ENCODE measurements at regions not wholly inside any gene's neighbourhood (a gene's known extent, or its start where the extent isn't known, plus 50 kb on each side); places are given as distances from the start of the nearest gene placed in this dataset.

DNA sequence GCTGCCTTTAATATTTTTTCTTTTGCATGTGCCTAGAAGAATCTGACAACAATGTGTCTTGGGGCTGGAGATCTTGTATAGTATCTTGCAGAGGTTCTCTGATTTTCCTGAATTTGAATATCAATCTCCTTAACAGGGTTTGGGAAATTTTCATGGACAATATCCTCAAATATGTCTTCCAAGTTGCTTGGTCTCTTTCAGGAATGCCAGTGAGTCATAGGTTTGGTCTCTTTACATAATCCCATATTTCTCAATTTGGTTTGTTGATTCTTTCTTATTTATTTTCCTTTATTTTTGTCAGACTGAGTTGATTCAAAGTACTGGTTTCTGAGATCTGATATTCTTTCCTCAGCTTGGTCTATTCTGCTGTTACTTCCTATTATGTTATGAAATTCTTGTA lies 208.7 kb upstream of the GLI3 start:
- DNase-seq (ENCODE audit: low spot score), result no peak

GRCh38 chr7:42440951-42441350 lies 203.9 kb upstream of the GLI3 start:
- no peak for DNase-seq (ENCODE audit: low spot score)

DNA sequence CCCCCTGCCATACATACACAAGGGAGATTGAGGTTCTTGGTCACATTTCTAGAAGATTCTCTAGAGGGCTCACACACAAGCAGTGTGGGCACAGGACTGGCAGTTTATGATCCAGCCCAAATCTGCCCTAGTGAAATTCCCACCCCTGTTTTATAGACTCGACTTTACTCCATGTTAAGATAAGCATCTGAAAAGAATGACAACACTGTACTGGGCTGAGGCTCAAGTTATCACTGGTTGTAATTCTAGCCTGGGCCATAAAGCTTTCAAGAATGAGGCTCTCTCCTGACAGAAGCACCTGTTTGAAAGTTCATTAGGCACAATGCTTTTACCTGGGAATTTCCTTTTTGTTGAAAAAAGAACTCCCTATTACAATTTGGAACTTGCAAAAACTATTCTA lies 195.6 kb upstream of the GLI3 start:
- DNase-seq (ENCODE audit: low spot score), result peak; percentile 5

DNA sequence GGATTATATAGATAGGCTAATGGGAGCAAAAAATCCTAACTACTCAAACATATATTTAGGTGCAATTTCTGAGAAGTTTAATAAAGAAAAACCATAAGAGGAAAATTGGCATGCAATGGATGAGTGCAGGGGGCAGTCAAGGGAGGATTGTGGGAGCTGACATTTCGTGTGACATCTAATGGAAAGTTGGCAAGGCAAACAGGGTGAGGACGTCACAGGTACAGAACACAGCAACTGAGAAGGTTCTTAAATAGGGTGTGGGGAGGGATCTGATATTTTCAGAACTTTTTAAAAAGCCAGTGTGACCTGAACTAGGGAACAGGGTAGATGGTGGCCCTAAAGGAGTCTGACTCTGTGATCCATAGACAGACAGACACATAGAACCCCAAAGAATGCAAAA lies 194.9 kb upstream of the GLI3 start:
- DNase-seq (ENCODE audit: low spot score), result no peak

- DNase-seq (ENCODE audit: low spot score), result no peak
Observed at GRCh38 chr7:42429339-42429738, 192.3 kb upstream of the GLI3 start.

DNA sequence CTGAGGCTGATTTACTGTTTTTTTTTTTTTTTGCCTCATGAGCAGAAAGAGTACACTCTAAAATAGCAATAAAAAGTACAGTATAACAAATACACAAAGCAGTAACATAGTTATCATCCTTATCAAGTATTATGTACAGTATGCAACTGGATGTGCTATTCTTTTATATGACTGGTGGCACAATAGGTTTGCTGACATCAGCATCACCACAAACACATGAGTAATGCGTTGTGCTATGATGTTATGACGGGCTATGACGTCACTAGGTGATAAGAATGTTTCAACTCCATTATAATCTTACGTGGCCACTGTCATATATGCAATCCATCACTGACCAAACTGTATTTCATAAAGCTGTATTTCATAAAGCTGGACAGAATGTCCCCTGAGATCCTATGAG lies 189.2 kb upstream of the GLI3 start:
- DNase-seq (ENCODE audit: low spot score), result no peak

DNA sequence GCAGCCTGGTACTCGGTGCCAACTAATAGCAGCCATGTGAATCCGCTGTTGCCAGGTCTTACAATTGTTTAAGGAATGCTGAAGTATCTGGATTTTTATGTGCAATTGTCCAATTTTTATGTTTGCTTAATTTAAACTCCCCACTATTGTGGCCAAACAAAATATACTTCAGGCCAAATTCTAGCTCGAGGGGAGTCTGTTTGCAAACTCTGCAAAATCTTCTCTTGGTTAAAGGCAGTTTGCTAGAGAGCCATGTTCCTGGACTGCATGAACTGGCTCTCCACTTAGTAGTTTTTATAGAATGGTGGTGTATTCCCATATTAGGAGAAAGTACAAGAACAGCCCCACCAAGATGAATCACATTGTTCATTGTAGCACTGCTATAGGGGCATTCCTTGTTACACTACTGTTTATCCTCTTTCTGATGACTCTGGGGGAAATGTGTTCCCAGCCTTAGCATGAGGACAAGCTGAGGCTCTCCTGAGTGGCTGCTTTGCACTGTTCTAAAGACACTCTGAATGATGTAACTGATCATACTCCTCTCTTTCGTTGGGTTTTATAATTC lies 178.0 kb upstream of the GLI3 start:
- DNase-seq (ENCODE audit: low spot score), result no peak

- DNase-seq (ENCODE audit: low spot score), result no peak
Observed at GRCh38 chr7:42414028-42414427, 177.0 kb upstream of the GLI3 start.

DNA sequence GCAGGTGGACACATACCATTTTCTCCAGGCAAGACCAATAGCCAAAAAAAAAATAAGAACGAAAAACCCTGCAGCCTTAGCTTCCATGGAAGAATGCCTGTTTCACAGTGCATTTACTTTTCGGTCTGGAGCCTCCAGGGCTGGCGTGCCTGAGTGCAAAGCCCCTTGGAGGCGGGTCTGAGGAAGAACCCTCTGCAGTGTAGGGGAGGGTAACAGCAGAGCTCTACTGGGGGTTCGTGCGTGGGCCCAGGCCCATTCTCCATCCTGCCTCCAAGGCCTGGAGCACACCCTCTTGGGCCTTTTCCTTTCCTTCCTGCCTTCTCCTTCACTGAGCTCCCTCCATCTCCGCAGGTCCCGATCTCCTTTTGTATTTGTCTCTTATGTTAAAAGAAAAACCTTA lies 172.3 kb upstream of the GLI3 start:
- DNase-seq (ENCODE audit: low spot score), result no peak

GRCh38 chr7:42407833-42408232 lies 170.8 kb upstream of the GLI3 start:
- DNase-seq (ENCODE audit: low spot score), result no peak

- no peak for DNase-seq (ENCODE audit: low spot score)
Observed at GRCh38 chr7:42407021-42407710, 170.2 kb upstream of the GLI3 start.

- DNase-seq (ENCODE audit: low spot score), result no peak
Observed at GRCh38 chr7:42406358-42406757, 169.3 kb upstream of the GLI3 start.

GRCh38 chr7:42405782-42406181 lies 168.8 kb upstream of the GLI3 start:
- no peak for DNase-seq (ENCODE audit: low spot score)

GRCh38 chr7:42403831-42404230 lies 166.8 kb upstream of the GLI3 start:
- no peak for DNase-seq (ENCODE audit: low spot score)

DNA sequence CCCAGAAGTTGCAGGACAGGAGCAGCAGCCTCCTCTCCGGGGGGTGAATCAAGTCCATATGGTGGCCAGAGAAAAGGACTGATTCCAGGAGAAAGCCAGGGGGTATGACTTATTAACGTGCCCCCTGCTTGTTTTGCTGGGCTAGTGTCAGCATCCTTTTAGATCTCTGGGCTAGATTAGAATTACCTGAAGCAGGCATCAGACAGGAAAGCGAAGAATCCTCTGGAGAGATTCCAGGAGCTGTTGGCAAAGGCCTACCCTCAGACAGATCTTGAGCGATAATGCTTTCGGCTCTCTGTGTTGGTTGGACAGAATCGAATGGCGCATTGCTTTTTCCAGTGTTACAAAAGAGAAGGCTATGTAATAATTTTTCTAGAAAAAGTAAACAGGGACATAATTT lies 164.0 kb upstream of the GLI3 start:
- DNase-seq (ENCODE audit: low spot score), result no peak

DNA sequence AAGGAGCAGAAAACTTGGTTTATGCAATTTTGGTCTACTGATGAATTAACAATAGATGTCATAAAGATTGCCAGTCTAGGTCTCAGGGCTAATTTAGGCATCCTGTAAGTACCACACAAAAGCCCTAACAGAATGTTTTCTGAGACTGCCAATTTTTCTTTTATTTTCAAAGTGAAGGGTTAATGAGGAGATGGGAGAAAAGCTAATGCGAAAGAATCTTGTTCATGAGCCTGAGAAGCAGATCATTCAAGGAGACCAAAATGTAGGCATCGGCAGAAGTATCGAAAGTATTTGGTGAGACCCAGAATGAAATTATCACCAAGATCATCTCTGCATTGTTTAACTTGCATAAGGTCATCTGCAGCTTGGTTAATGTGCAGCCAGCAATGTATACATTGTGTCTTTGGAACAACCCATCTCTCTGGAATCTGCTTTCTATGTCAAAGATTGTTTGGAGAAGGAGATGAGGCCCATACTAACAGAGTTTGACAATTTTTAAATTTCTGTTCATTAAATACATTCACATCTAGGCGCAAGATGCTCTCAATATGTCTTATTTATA lies 163.3 kb upstream of the GLI3 start:
- no peak for DNase-seq (ENCODE audit: low spot score)

GRCh38 chr7:42395607-42396006 lies 158.6 kb upstream of the GLI3 start:
- no peak for DNase-seq (ENCODE audit: low spot score)

GRCh38 chr7:42392826-42393225 lies 155.8 kb upstream of the GLI3 start:
- DNase-seq (ENCODE audit: low spot score), result no peak

DNA sequence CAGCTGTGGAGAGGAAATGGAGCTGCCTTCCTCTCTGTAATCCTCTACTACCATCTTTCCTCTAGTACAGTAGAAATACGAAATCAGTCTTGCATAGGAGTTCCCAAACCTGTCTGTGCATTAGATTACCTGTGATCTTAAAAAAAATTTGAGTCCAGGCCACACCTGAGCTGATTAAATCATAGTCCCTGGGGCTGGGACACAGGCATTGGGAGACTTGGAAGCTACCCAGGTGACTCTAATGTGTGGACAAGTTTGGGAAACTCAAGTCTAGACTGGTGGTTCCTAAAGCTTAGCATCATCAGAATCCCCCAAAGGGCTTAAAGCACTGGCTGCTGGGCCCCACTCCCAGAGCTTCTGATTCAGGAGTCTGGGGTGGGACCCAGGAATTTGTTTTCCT lies 152.7 kb upstream of the GLI3 start:
- DNase-seq (ENCODE audit: low spot score), result no peak

- no peak for DNase-seq (ENCODE audit: low spot score)
Observed at GRCh38 chr7:42385912-42386311, 148.9 kb upstream of the GLI3 start.

DNA sequence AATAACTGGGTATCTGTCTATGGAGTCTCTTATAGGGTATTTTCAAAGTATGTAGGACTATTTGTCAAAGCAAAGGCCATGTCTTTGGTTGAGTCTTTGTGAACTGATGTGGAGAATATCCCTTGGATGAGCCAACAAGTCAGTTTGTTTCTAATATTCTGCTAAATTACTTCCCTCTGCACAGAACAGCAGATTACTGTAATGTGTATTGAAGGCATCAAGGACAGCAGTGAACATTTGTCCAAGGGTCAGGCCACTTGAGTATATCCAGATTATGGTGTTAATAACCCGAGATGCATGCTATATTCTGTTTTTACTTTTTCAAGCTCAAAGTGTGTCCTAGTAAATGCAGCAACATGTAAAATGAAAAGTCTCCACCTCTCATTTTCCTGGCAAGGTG lies 144.2 kb upstream of the GLI3 start:
- no peak for DNase-seq (ENCODE audit: low spot score)

- DNase-seq (ENCODE audit: low spot score), result no peak
Observed at GRCh38 chr7:42380401-42380800, 143.4 kb upstream of the GLI3 start.

GRCh38 chr7:42378149-42378548 lies 141.1 kb upstream of the GLI3 start:
- DNase-seq (ENCODE audit: low spot score), result no peak

GRCh38 chr7:42373285-42373684 lies 136.3 kb upstream of the GLI3 start:
- no peak for DNase-seq (ENCODE audit: low spot score)
